ENCODE measurements at regions not wholly inside any gene's neighbourhood (a gene's known extent, or its start where the extent isn't known, plus 50 kb on each side); places are given as distances from the start of the nearest gene placed in this dataset.
"Not testable (repeated sequence)": the region's sequence is repeated elsewhere in the genome, so short reads cannot be mapped to it uniquely, and the experiment has no call there.

- peak; percentile 25 for DNase-seq (ENCODE audit: low spot score)
Measured at GRCh38 chr5:150960791-150961396, 56.1 kb upstream of the ZNF300 start.

GRCh38 chr5:150960323-150960722 lies 55.5 kb upstream of the ZNF300 start:
- DNase-seq (ENCODE audit: low spot score) = not testable (repeated sequence)
